ENCODE measurements at regions not wholly inside any gene's neighbourhood (a gene's known extent, or its start where the extent isn't known, plus 50 kb on each side); places are given as distances from the start of the nearest gene placed in this dataset.

GRCh38 chr10:36073796-36074345, 431.8 kb upstream of the FZD8 start:
- no peak for TF ChIP-seq CTCF (IDR thresholded peaks at IDR 0.05; ENCODE audit: extremely low read depth, low read depth, low read length)
- H3K9me3 ChIP-seq (ENCODE audit: low read depth, low read length) = no peaks in the 10 kb centered on the region
- no peaks in the 10 kb centered on the region for H3K79me2 ChIP-seq (ENCODE audit: insufficient read depth, low read length)
- no peak overlapping the region for H3K4me3 ChIP-seq (ENCODE audit: insufficient read depth, low read length)
- H3K27ac ChIP-seq (ENCODE audit: low read depth, low read length) = no peak overlapping the region
- no peak overlapping the region for H2AFZ ChIP-seq (ENCODE audit: low read length)
- peak; percentile 55 for DNase-seq (ENCODE audit: insufficient read length, low spot score, missing footprints)
- H3K4me1 ChIP-seq (ENCODE audit: insufficient read depth, low read length) = no peaks in the 10 kb centered on the region
- H3K27me3 ChIP-seq (ENCODE audit: insufficient read depth, low read length) = no peaks in the 10 kb centered on the region
- no peak overlapping the region for H3K4me2 ChIP-seq (ENCODE audit: insufficient read depth, low read length)
- no peaks in the 10 kb centered on the region for H3K36me3 ChIP-seq (ENCODE audit: insufficient read depth, low read length)
- H4K20me1 ChIP-seq (ENCODE audit: insufficient read depth, low read length) = no peaks in the 10 kb centered on the region

GRCh38 chr10:36068542-36068941, 426.4 kb upstream of the FZD8 start:
- peaks cover 7% of the 10 kb centered on the region for H3K9me3 ChIP-seq (ENCODE audit: low read depth, low read length)
- H3K27ac ChIP-seq (ENCODE audit: low read depth, low read length) = no peak overlapping the region
- no peak for DNase-seq (ENCODE audit: insufficient read length, low spot score, missing footprints)
- H3K4me3 ChIP-seq (ENCODE audit: insufficient read depth, low read length) = no peak overlapping the region
- no peaks in the 10 kb centered on the region for H3K79me2 ChIP-seq (ENCODE audit: insufficient read depth, low read length)
- H3K4me1 ChIP-seq (ENCODE audit: insufficient read depth, low read length) = no peaks in the 10 kb centered on the region
- no peaks in the 10 kb centered on the region for H4K20me1 ChIP-seq (ENCODE audit: insufficient read depth, low read length)
- no peaks in the 10 kb centered on the region for H3K27me3 ChIP-seq (ENCODE audit: insufficient read depth, low read length)
- no peak overlapping the region for H2AFZ ChIP-seq (ENCODE audit: low read length)
- no peaks in the 10 kb centered on the region for H3K36me3 ChIP-seq (ENCODE audit: insufficient read depth, low read length)
- TF ChIP-seq CTCF (IDR thresholded peaks at IDR 0.05; ENCODE audit: extremely low read depth, low read depth, low read length) = no peak
- H3K4me2 ChIP-seq (ENCODE audit: insufficient read depth, low read length) = no peak overlapping the region

- TF ChIP-seq CTCF (IDR thresholded peaks at IDR 0.05; ENCODE audit: extremely low read depth, low read depth, low read length) = no peak
These were observed 425.7 kb upstream of the FZD8 start for GRCh38 chr10:36067748-36068147.

GRCh38 chr10:36066850-36067249, 424.8 kb upstream of the FZD8 start:
- H3K4me1 ChIP-seq (ENCODE audit: insufficient read depth, low read length) = no peaks in the 10 kb centered on the region
- H4K20me1 ChIP-seq (ENCODE audit: insufficient read depth, low read length) = no peaks in the 10 kb centered on the region
- no peak overlapping the region for H3K4me2 ChIP-seq (ENCODE audit: insufficient read depth, low read length)
- H3K4me3 ChIP-seq (ENCODE audit: insufficient read depth, low read length) = no peak overlapping the region
- no peak for TF ChIP-seq CTCF (IDR thresholded peaks at IDR 0.05; ENCODE audit: extremely low read depth, low read depth, low read length)
- H3K36me3 ChIP-seq (ENCODE audit: insufficient read depth, low read length) = no peaks in the 10 kb centered on the region
- peaks cover 7% of the 10 kb centered on the region for H3K9me3 ChIP-seq (ENCODE audit: low read depth, low read length)
- no peak for DNase-seq (ENCODE audit: insufficient read length, low spot score, missing footprints)
- H3K27ac ChIP-seq (ENCODE audit: low read depth, low read length) = no peak overlapping the region
- no peak overlapping the region for H2AFZ ChIP-seq (ENCODE audit: low read length)
- H3K27me3 ChIP-seq (ENCODE audit: insufficient read depth, low read length) = no peaks in the 10 kb centered on the region
- H3K79me2 ChIP-seq (ENCODE audit: insufficient read depth, low read length) = no peaks in the 10 kb centered on the region

More at GRCh38 chr10:36067748-36068147, 425.7 kb upstream of the FZD8 start:
- Histone ChIP-seq H3K4me3 (ENCODE audit: insufficient read depth, low read length) (no peak overlapping the region), H4K20me1 (ENCODE audit: insufficient read depth, low read length) (no peaks in the 10 kb centered on the region), H3K27me3 (ENCODE audit: insufficient read depth, low read length) (no peaks in the 10 kb centered on the region), H3K9me3 (ENCODE audit: low read depth, low read length) (peaks cover 7% of the 10 kb centered on the region), H3K4me1 (ENCODE audit: insufficient read depth, low read length) (no peaks in the 10 kb centered on the region), H3K36me3 (ENCODE audit: insufficient read depth, low read length) (no peaks in the 10 kb centered on the region), H3K27ac (ENCODE audit: low read depth, low read length) (no peak overlapping the region), H2AFZ (ENCODE audit: low read length) (no peak overlapping the region), H3K79me2 (ENCODE audit: insufficient read depth, low read length) (no peaks in the 10 kb centered on the region), H3K4me2 (ENCODE audit: insufficient read depth, low read length) (no peak overlapping the region)
- DNase-seq (ENCODE audit: insufficient read length, low spot score, missing footprints) = no peak

Data from osteoblast (primary cell).